GM12891 (cell line): ENCODE measurements at regions not wholly inside any gene's neighbourhood (a gene's known extent, or its start where the extent isn't known, plus 50 kb on each side); places are given as distances from the start of the nearest gene placed in this dataset.

Source experiments
- POLR2A ChIP-seq: IDR thresholded peaks from 2 replicates; pipeline ENCODE4 v1.6.1; 2011; ENCODE audit warnings: low read depth, low read length, control low read depth
- POLR2AphosphoS5 ChIP-seq: IDR thresholded peaks from 2 replicates; pipeline ENCODE4 v1.6.1; 2011; ENCODE audit warnings: low read depth, low read length, control low read depth
- POU2F2 ChIP-seq: IDR thresholded peaks from 2 replicates; pipeline ENCODE4 v1.6.1; 2011; ENCODE audit warnings: low read depth, mild to moderate bottlenecking, control low read depth, low read length, moderate library complexity
- SPI1 ChIP-seq: IDR thresholded peaks from 2 replicates; pipeline ENCODE4 v1.6.1; 2011; ENCODE audit warnings: low read depth, low read length, control low read depth
- TAF1 ChIP-seq: IDR thresholded peaks from 2 replicates; pipeline ENCODE4 v1.6.1; 2011; ENCODE audit warnings: low read depth, low read length, control low read depth

DNA sequence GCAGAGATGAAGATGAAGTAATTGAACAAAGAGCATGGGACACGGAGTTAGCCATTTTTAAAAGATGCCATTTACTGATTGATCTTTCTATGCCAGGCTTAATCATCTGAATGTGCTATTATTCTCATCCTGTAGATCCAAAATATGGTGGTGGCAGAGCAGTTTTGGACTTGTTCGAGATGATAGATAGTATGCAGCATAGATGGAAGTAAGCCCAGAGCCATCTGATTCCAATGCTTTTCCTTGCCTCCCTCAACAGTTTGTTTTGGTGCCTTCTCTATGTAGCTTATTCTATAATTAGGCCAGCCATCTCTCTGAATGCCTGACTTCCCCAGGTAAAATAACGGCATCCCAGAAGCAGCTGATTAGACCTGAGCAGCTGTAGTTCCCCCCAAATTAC, 152.6 kb upstream of the CLNK start:
- TF ChIP-seq TAF1 = no peak
- TF ChIP-seq POLR2A = no peak
- no peak for TF ChIP-seq POLR2AphosphoS5
- no peak for TF ChIP-seq SPI1
- no peak for TF ChIP-seq POU2F2
